ENCODE measurements at regions not wholly inside any gene's neighbourhood (a gene's known extent, or its start where the extent isn't known, plus 50 kb on each side); places are given as distances from the start of the nearest gene placed in this dataset.

DNA sequence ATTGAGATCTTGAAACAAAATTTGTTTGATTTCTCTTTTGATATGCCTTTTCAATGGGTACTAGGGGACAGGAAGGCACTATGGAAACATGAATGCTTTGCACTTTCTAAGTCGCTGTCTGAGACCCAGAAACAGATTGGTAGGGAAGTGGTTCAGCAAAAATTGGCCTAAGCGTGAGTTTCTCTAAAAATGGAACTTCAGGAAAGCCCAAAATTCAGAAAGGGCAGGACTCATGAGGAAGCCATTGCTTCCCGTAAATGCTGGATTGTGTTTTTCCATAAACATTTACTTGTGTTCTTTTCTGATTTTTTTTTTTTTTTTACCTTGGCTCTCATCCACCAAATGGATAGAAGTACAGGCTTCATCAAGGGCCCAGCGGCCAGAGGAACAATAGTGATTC, 123.7 kb upstream of the ATP1B1 start:
- no peaks in the 10 kb centered on the region for H3K4me1 Mint-ChIP-seq (ENCODE audit: low read depth)
- no peak overlapping the region for H3K4me3 Mint-ChIP-seq
- CTCF ChIA-PET = no interaction called here
- H3K36me3 Mint-ChIP-seq (ENCODE audit: low read depth) = no peaks in the 10 kb centered on the region
- no peak overlapping the region for H3K27ac Mint-ChIP-seq
- peaks cover 3% of the 10 kb centered on the region for H3K9me3 Mint-ChIP-seq
- H3K27me3 Mint-ChIP-seq (ENCODE audit: low read depth) = no peaks in the 10 kb centered on the region
- intact Hi-C loops (cut with micrococcal nuclease) = no loop called here
- no peak for DNase-seq

DNA sequence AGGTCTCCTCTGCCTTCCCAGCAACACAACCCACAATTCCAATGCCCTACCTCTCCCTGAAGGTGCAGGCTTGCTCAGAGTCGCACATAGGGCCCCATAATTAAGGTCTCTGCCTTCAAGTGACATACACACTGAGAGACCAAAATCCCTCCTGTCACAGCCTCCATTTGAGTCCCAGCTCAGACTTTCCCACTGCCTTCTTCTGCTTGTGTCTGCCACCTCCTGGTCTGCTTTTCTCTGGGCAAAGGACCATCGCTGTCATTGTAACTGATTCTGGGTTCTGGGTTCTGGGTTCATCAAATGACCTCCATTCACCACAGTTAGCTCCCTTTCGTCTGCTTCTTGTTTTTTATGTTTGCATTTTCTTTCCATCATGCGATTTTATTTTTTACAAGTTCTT, 119.2 kb upstream of the ATP1B1 start:
- H3K9me3 Mint-ChIP-seq = no peaks in the 10 kb centered on the region
- no peak overlapping the region for H3K4me3 Mint-ChIP-seq
- DNase-seq = no peak
- peaks cover 16% of the 10 kb centered on the region for H3K4me1 Mint-ChIP-seq (ENCODE audit: low read depth)
- no peak overlapping the region for H3K27ac Mint-ChIP-seq
- intact Hi-C loops (cut with micrococcal nuclease) = no loop called here
- CTCF ChIA-PET = interaction anchor here (1.2 kb wide), 1 partner anchor 384 kb away, joined by 3 read pairs; no protein-coding TSS in a partner anchor
- no peaks in the 10 kb centered on the region for H3K36me3 Mint-ChIP-seq (ENCODE audit: low read depth)
- H3K27me3 Mint-ChIP-seq (ENCODE audit: low read depth) = peaks cover 3% of the 10 kb centered on the region

DNA sequence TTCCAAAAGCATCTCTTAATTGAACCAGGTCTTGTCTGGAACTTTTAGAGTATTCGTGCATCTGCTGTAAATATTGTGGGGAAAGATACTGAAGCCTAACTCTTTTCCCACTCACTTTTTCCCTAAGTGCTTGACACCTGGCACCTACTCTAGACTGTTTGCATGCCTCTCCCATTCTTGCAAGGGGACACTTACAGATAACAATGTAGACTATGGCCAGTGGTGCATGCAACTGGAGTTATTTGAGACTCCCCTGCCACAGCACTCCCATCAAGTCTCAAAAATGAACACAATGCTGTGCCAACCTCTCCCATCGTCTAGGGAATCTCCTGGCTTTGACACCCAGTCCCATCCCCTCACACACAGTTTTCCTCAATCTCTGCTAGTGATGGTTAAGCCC, 118.6 kb upstream of the ATP1B1 start:
- Mint-ChIP-seq H3K27ac (no peak overlapping the region), H3K4me1 (ENCODE audit: low read depth) (peaks cover 17% of the 10 kb centered on the region), H3K36me3 (ENCODE audit: low read depth) (no peaks in the 10 kb centered on the region), H3K27me3 (ENCODE audit: low read depth) (peaks cover 3% of the 10 kb centered on the region), H3K9me3 (no peaks in the 10 kb centered on the region), H3K4me3 (no peak overlapping the region)
- CTCF ChIA-PET = interaction anchor here (1.2 kb wide), 1 partner anchor 384 kb away, joined by 3 read pairs; no protein-coding TSS in a partner anchor
- intact Hi-C loops (cut with micrococcal nuclease) = no loop called here
- no peak for DNase-seq

DNA sequence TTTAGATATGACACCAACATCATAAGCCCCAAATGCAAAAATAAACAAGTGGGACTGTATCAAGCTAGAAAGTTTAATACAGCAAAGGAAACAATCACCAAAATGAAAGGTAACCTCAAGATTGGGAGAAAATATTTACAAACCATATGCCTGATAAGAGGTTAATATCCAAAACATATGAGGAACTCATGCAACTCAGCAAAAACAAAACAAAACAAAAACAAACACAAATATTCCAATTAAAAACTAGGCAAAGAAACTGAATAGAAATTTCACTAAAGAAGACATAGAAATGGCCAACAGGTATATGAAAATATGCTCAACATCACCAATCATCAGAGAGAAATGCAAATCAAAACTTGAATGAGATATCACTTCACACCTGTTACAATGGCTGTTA, 116.5 kb upstream of the ATP1B1 start:
- no peak overlapping the region for H3K4me3 Mint-ChIP-seq
- no peaks in the 10 kb centered on the region for H3K36me3 Mint-ChIP-seq (ENCODE audit: low read depth)
- CTCF ChIA-PET = interaction anchor here (0.9 kb wide), 1 partner anchor 234 kb away, joined by 4 read pairs; no protein-coding TSS in a partner anchor
- peaks cover 21% of the 10 kb centered on the region for H3K4me1 Mint-ChIP-seq (ENCODE audit: low read depth)
- peaks cover 3% of the 10 kb centered on the region for H3K27me3 Mint-ChIP-seq (ENCODE audit: low read depth)
- no peak for DNase-seq
- intact Hi-C loops (cut with micrococcal nuclease) = loop anchor here (10.0 kb wide), 1 partner anchor 495 kb away; the partner anchor contains the start of gene SLC19A2
- no peaks in the 10 kb centered on the region for H3K9me3 Mint-ChIP-seq
- no peak overlapping the region for H3K27ac Mint-ChIP-seq

DNA sequence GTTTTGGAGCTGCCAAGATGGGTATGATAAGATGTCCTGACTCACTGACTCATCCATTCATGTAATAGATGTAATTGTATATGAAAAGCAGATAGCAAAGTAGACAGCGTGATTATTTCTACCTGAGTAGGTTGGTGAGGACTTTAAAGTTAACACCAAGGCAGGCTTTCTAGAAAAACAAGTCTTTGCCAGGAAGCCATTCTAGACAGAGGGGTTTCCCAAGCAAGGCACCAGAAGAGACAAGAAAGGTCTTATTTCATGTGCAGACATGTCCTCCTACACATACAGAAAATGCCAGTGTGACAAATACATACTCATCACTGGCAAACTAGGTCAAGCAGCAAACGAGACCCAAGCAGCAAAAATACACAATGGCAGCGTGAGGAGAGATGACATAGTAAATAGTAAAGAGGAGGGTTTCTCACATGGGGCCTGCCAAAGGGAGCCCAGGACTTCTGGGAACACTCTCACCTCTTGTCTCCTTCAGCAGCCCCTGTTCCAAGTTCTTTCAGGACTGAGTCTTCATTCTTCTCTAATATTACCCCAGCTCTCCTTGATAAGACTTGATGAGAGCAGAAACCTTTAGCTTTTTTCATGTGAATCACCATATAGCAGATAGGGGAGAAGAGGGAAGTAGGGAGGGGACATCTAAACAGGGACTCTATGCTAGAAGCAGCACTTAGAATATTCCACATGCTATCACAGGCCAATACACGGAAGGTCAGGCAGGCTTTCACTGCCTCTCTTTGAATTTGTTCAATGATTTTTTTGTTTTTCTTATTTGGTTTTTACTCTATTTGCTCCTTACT, 114.6 kb upstream of the ATP1B1 start:
- Mint-ChIP-seq H3K4me1 (ENCODE audit: low read depth) (peaks cover 23% of the 10 kb centered on the region), H3K9me3 (no peaks in the 10 kb centered on the region), H3K4me3 (no peak overlapping the region), H3K27me3 (ENCODE audit: low read depth) (peaks cover 3% of the 10 kb centered on the region), H3K36me3 (ENCODE audit: low read depth) (peaks cover 1% of the 10 kb centered on the region), H3K27ac (peak overlapping the region; percentile 89)
- CTCF ChIA-PET = no interaction called here
- intact Hi-C loops (cut with micrococcal nuclease) = loop anchor here (1.0 to 10.0 kb wide), 7 partner anchors 20 to 493 kb away; partner anchors contain the start of genes BLZF1 and SLC19A2
- peak; percentile 64 for DNase-seq

DNA sequence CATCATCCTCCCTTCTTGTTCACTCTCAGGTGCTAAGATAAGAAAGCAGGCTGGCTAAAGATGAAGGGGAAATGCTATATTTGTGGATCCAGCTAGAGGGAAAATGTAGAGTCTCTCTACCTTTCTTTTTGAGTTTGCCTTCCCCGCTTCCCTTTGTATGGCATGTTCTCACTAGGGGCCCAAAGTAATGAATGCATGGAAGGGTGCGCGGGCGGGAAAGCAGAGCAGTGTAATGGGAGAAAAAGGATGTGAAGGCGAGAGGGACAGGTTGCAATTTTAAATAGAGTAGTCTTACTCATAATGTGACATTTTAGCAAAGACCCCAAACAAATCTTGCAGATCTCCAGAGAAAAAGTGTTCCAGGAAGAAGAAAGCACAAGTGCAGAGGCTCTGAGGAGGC, 105.1 kb upstream of the ATP1B1 start:
- Mint-ChIP-seq H3K9me3 (no peaks in the 10 kb centered on the region), H3K27ac (no peak overlapping the region), H3K27me3 (ENCODE audit: low read depth) (no peaks in the 10 kb centered on the region), H3K4me1 (ENCODE audit: low read depth) (no peaks in the 10 kb centered on the region), H3K36me3 (ENCODE audit: low read depth) (no peaks in the 10 kb centered on the region), H3K4me3 (no peak overlapping the region)
- CTCF ChIA-PET = no interaction called here
- intact Hi-C loops (cut with micrococcal nuclease) = no loop called here
- DNase-seq = no peak

DNA sequence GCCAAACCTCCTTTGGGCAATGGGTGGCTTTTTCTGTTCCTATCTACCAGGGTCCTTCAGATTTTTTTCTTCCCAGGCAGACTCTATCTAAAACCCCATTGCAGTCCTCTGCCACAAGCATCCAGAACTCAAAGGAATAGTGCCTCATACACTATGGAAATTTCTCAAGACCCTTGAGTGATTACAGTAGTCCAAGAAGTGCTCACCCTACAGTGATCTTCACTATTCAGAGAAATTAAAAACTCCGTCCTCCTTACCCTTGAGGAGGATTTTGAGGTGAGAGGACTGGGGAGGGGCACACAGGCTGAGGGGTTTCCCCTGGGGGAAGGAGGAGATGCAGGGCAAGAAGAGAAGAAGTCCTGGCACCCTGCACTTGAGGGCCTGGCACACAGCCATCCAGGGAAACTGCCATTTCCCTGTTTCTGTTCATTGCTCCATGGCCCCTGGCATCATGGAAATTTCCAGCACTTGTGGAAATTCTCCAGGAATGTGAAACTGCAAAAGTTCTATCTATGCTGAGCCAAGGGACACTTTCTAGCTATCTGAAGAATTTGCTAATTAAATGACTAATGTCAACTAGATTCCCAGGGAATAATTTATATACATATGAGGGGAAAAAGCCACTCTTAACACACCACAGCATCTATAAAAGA, 102.5 kb upstream of the ATP1B1 start:
- Mint-ChIP-seq H3K9me3 (no peaks in the 10 kb centered on the region), H3K4me1 (ENCODE audit: low read depth) (no peaks in the 10 kb centered on the region), H3K27ac (no peak overlapping the region), H3K27me3 (ENCODE audit: low read depth) (no peaks in the 10 kb centered on the region), H3K4me3 (no peak overlapping the region), H3K36me3 (ENCODE audit: low read depth) (no peaks in the 10 kb centered on the region)
- intact Hi-C loops (cut with micrococcal nuclease) = no loop called here
- CTCF ChIA-PET = interaction anchor here (0.6 kb wide), 1 partner anchor 404 kb away, joined by 5 read pairs; no protein-coding TSS in a partner anchor
- DNase-seq = no peak

DNA sequence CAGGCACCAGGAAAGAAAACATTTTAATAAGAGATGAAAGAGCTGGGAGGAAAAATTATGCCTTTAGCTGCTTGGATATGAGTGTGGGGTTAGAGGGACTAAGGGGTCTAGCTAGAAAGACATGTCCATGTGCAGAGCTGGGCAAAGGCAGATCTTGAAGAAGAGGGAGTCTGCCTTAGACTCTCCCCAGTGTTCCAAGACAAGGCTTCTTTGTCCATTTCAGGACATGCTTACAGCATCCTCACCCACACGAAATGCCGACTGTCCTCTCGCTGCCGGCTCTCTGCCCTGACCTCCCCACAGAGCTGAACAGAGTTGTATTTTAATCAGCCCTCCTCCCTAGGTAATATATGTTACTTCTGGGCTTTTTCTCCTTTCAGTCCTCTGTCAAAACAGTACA, 100.7 kb upstream of the ATP1B1 start:
- H3K9me3 Mint-ChIP-seq = no peaks in the 10 kb centered on the region
- H3K36me3 Mint-ChIP-seq (ENCODE audit: low read depth) = no peaks in the 10 kb centered on the region
- CTCF ChIA-PET = no interaction called here
- no peak overlapping the region for H3K27ac Mint-ChIP-seq
- DNase-seq = no peak
- H3K4me3 Mint-ChIP-seq = no peak overlapping the region
- intact Hi-C loops (cut with micrococcal nuclease) = no loop called here
- no peaks in the 10 kb centered on the region for H3K4me1 Mint-ChIP-seq (ENCODE audit: low read depth)
- no peaks in the 10 kb centered on the region for H3K27me3 Mint-ChIP-seq (ENCODE audit: low read depth)

DNA sequence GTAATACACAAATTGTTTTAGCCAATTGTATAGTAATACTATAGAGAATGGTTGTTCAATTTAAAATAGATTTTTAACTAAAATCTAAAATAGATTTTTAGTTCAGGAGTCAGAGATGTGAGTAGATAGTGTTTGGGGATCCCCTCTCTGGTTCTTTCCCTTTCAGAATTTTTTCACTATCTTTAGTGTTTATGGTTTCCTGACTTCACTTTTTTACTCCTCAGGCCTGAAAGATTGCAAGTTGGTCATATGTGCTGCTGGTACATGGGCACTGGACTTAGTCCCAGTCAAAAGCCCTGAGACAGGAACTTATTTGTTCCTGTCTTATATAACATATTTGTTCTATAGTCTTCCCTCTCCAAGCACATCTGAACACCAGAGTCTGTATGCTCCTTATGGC, 96.8 kb upstream of the ATP1B1 start:
- CTCF ChIA-PET = no interaction called here
- DNase-seq = no peak
- intact Hi-C loops (cut with micrococcal nuclease) = no loop called here
- Mint-ChIP-seq H3K9me3 (no peaks in the 10 kb centered on the region), H3K4me1 (ENCODE audit: low read depth) (peaks cover 11% of the 10 kb centered on the region), H3K27ac (no peak overlapping the region), H3K36me3 (ENCODE audit: low read depth) (no peaks in the 10 kb centered on the region), H3K27me3 (ENCODE audit: low read depth) (no peaks in the 10 kb centered on the region), H3K4me3 (no peak overlapping the region)

DNA sequence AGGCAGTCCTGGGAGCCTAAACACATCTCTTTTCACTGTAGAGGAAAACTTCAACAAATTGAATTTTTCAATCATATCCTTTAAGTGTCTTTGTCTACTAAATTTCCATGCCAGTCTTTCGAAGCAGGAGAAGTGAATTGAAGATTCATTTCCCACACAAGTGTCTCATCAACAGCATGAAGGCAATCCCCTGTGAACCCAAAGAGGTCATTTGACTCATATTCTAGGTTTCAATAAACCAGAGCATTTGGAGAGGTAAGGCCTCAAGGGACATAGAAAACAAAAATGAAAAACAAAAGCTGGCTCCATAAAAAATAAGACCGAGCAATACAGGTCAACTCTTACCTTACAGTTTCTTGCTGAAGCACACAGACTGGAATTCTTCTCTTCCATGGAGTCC, 94.1 kb upstream of the ATP1B1 start:
- Mint-ChIP-seq H3K27ac (no peak overlapping the region), H3K4me1 (ENCODE audit: low read depth) (peaks cover 11% of the 10 kb centered on the region), H3K27me3 (ENCODE audit: low read depth) (no peaks in the 10 kb centered on the region), H3K36me3 (ENCODE audit: low read depth) (no peaks in the 10 kb centered on the region), H3K9me3 (no peaks in the 10 kb centered on the region), H3K4me3 (no peak overlapping the region)
- intact Hi-C loops (cut with micrococcal nuclease) = loop anchor here (1.0 kb wide), 2 partner anchors 21 to 37 kb away; no protein-coding TSS in a partner anchor
- DNase-seq = no peak
- CTCF ChIA-PET = no interaction called here

DNA sequence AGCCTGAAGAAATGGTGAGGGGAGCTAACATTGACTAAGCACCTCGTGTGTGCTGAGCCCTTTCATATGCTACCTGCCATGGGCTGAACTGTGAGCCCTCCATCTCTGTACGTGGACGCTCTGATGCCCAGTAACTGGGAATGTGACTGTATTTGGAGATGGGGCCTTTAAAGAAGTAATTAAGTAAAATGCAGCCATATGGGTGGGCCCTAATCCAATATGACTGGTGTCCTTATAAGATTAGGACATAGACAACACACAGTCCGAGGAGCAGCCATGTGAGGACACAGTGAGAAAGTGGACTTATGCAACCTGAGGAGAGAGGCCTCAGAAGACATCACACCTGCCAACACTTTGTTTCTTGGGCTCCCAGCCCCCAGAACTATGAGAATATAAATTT, 92.7 kb upstream of the ATP1B1 start:
- Mint-ChIP-seq H3K4me3 (no peak overlapping the region), H3K27ac (no peak overlapping the region), H3K4me1 (ENCODE audit: low read depth) (peaks cover 15% of the 10 kb centered on the region), H3K36me3 (ENCODE audit: low read depth) (no peaks in the 10 kb centered on the region), H3K9me3 (no peaks in the 10 kb centered on the region), H3K27me3 (ENCODE audit: low read depth) (no peaks in the 10 kb centered on the region)
- CTCF ChIA-PET = no interaction called here
- intact Hi-C loops (cut with micrococcal nuclease) = no loop called here
- DNase-seq = no peak

DNA sequence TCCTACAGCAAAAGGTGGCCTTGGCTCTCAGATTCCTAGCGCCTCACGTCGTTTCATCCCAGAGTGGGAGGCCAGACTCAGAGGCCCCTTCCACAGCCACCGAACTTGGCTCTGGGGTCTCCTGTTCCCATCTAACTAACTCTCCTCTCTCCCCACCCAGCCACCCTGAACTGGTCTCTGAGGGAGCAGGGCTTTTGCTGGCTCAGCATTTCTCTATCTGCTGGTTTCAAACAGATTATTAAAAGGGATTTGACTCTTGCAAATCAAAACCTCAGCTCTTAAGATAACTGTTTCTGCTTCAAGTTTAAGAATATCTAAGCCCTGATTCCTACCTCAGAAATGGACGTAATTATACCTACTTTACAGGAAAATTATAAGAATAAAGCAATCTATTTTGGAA, 91.0 kb upstream of the ATP1B1 start:
- intact Hi-C loops (cut with micrococcal nuclease) = no loop called here
- no peaks in the 10 kb centered on the region for H3K9me3 Mint-ChIP-seq
- CTCF ChIA-PET = interaction anchor here (0.7 kb wide), 1 partner anchor 199 kb away, joined by 3 read pairs; no protein-coding TSS in a partner anchor
- no peak overlapping the region for H3K4me3 Mint-ChIP-seq
- H3K27me3 Mint-ChIP-seq (ENCODE audit: low read depth) = no peaks in the 10 kb centered on the region
- no peak for DNase-seq
- H3K4me1 Mint-ChIP-seq (ENCODE audit: low read depth) = peaks cover 16% of the 10 kb centered on the region
- H3K27ac Mint-ChIP-seq = no peak overlapping the region
- H3K36me3 Mint-ChIP-seq (ENCODE audit: low read depth) = no peaks in the 10 kb centered on the region

DNA sequence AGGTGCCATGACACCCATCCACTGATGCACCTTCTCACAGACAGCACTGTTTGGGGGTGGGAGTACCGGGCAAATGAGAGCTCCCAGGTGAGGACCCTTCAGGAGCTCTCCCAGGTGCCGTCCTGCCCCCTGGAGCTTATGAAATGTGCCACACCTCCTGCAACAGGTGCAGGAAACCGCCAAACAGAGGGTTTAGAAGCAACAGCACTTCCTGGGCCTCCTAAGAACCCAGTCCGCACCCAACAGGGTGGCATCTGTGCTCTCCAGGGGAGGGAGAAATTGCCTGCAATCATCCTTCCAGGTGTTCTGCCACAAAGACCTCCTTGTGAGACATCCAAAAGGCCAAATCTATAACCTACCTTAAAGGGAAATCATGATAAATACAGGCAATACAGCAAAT, 87.7 kb upstream of the ATP1B1 start:
- Mint-ChIP-seq H3K27ac (no peak overlapping the region), H3K4me3 (no peak overlapping the region), H3K9me3 (no peaks in the 10 kb centered on the region), H3K27me3 (ENCODE audit: low read depth) (peaks cover 4% of the 10 kb centered on the region), H3K4me1 (ENCODE audit: low read depth) (peaks cover 5% of the 10 kb centered on the region), H3K36me3 (ENCODE audit: low read depth) (no peaks in the 10 kb centered on the region)
- CTCF ChIA-PET = interaction anchor here (1.2 kb wide), 1 partner anchor 330 kb away, joined by 3 read pairs; no protein-coding TSS in a partner anchor
- intact Hi-C loops (cut with micrococcal nuclease) = no loop called here
- DNase-seq = no peak

Measured in activated naive CD4-positive, alpha-beta T cell treated with anti-CD3 and anti-CD28 coated beads for 36 hours (primary cell).